ENCODE measurements at regions not wholly inside any gene's neighbourhood (a gene's known extent, or its start where the extent isn't known, plus 50 kb on each side); places are given as distances from the start of the nearest gene placed in this dataset.
"Not testable (repeated sequence)": the region's sequence is repeated elsewhere in the genome, so short reads cannot be mapped to it uniquely, and the experiment has no call there.

DNA sequence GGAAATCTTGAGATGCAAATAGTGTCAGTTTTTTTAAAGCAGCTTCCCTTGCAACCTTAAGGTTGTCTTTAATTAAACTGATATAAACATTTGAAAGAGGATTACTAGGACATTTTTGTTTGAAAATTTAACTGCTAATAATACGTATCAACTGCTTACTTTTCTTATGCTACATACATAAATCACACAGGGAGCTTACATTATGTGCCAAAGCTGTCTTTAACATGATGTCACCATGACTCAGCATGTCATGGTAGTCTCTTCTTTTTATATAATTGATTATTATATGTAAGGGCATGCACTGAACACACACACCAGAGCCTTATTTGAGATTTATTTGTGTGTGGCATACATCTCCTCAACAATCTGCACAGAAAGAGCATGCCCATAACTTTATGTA lies 63.0 kb upstream of the PTHLH start:
- no peak overlapping the region for H3K9ac ChIP-seq (ENCODE audit: low read length)
- no peaks in the 10 kb centered on the region for H3K9me3 ChIP-seq (ENCODE audit: low read length)
- no peaks in the 10 kb centered on the region for H4K20me1 ChIP-seq (ENCODE audit: insufficient read depth)
- H3K9me2 ChIP-seq (ENCODE audit: insufficient read depth, low read length): no peaks in the 10 kb centered on the region
- H3K27ac ChIP-seq (ENCODE audit: low read length): no peak overlapping the region
- H3K79me2 ChIP-seq (replicated peaks; ENCODE audit: insufficient read depth, low read length): no peaks in the 10 kb centered on the region
- no peaks in the 10 kb centered on the region for H3K27me3 ChIP-seq (ENCODE audit: insufficient read depth, low read depth, low read length)
- TF ChIP-seq, protein P1, sequence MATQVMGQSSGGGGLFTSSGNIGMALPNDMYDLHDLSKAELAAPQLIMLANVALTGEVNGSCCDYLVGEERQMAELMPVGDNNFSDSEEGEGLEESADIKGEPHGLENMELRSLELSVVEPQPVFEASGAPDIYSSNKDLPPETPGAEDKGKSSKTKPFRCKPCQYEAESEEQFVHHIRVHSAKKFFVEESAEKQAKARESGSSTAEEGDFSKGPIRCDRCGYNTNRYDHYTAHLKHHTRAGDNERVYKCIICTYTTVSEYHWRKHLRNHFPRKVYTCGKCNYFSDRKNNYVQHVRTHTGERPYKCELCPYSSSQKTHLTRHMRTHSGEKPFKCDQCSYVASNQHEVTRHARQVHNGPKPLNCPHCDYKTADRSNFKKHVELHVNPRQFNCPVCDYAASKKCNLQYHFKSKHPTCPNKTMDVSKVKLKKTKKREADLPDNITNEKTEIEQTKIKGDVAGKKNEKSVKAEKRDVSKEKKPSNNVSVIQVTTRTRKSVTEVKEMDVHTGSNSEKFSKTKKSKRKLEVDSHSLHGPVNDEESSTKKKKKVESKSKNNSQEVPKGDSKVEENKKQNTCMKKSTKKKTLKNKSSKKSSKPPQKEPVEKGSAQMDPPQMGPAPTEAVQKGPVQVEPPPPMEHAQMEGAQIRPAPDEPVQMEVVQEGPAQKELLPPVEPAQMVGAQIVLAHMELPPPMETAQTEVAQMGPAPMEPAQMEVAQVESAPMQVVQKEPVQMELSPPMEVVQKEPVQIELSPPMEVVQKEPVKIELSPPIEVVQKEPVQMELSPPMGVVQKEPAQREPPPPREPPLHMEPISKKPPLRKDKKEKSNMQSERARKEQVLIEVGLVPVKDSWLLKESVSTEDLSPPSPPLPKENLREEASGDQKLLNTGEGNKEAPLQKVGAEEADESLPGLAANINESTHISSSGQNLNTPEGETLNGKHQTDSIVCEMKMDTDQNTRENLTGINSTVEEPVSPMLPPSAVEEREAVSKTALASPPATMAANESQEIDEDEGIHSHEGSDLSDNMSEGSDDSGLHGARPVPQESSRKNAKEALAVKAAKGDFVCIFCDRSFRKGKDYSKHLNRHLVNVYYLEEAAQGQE (IDR thresholded peaks at IDR 0.05; ENCODE audit: borderline replicate concordance): no peak
- no peak for TF ChIP-seq MXI1 (conservative IDR thresholded peaks at IDR 0.05; ENCODE audit: poor library complexity, severe bottlenecking)
- TF ChIP-seq RAD21 (conservative IDR thresholded peaks at IDR 0.05): no peak
- no peak for TF ChIP-seq TAF1 (IDR thresholded peaks at IDR 0.05; ENCODE audit: low read depth)
- H3K4me3 ChIP-seq (ENCODE audit: low read length): no peak overlapping the region
- no peak overlapping the region for H2AFZ ChIP-seq (ENCODE audit: low read depth, low read length)
- H3F3A ChIP-seq (ENCODE audit: insufficient read depth, low read length, poor library complexity, severe bottlenecking): no peaks in the 10 kb centered on the region
- H3K4me2 ChIP-seq (ENCODE audit: low read length): no peak overlapping the region
- H3K36me3 ChIP-seq (ENCODE audit: insufficient read depth, low read length): no peaks in the 10 kb centered on the region

DNA sequence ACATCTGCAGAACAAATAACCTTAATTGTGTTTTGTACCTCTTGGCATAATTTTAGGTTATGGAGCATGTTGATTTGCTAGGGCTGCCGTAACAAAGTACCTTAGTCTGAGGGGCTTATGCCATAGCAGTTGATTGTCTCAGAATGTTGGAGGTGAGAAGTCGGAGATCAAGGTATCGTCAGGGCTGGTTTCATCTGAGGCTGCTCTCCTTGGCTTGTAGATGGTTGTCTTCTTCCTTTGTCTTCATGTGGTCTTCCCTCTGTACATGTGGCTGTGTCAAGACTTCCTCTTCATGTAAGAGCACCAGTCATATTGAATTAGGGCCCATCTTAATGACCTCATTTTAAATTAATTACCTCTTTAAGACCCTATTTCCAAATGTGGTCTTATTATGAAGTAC lies 64.4 kb upstream of the PTHLH start:
- H3F3A ChIP-seq (ENCODE audit: insufficient read depth, low read length, poor library complexity, severe bottlenecking): no peaks in the 10 kb centered on the region
- H3K79me2 ChIP-seq (replicated peaks; ENCODE audit: insufficient read depth, low read length): no peaks in the 10 kb centered on the region
- no peak overlapping the region for H3K4me3 ChIP-seq (ENCODE audit: low read length)
- no peaks in the 10 kb centered on the region for H3K27me3 ChIP-seq (ENCODE audit: insufficient read depth, low read depth, low read length)
- H3K4me2 ChIP-seq (ENCODE audit: low read length): no peak overlapping the region
- no peak overlapping the region for H3K27ac ChIP-seq (ENCODE audit: low read length)
- no peaks in the 10 kb centered on the region for H3K36me3 ChIP-seq (ENCODE audit: insufficient read depth, low read length)
- no peak overlapping the region for H3K9ac ChIP-seq (ENCODE audit: low read length)
- no peak overlapping the region for H2AFZ ChIP-seq (ENCODE audit: low read depth, low read length)
- no peaks in the 10 kb centered on the region for H3K9me2 ChIP-seq (ENCODE audit: insufficient read depth, low read length)
- H4K20me1 ChIP-seq (ENCODE audit: insufficient read depth): no peaks in the 10 kb centered on the region
- no peaks in the 10 kb centered on the region for H3K9me3 ChIP-seq (ENCODE audit: low read length)
- TF ChIP-seq SMC3 (conservative IDR thresholded peaks at IDR 0.05; ENCODE audit: poor library complexity) (no peak), TAF1 (IDR thresholded peaks at IDR 0.05; ENCODE audit: low read depth) (no peak)

DNA sequence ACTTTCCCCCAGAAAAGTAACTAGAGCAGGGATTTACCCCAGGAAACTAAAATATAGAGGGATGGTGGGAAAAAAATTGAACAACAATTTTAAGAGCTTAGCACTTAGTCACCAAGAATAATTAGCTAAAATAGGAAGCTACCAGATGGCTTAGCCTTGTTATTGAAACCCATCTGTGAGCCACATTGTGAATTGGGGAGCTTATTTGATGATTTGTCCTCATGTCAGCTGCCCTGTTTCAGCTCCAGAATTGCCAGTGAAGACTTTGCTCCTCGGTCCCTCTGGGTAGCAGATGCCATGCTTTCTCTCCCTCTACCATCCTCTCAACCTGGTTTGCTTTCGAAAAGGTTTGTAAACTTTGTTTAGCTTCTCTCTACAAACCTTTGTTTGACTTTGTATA lies 67.7 kb upstream of the PTHLH start:
- H4K20me1 ChIP-seq (ENCODE audit: insufficient read depth): no peaks in the 10 kb centered on the region
- no peak overlapping the region for H3K4me2 ChIP-seq (ENCODE audit: low read length)
- H3K9me2 ChIP-seq (ENCODE audit: insufficient read depth, low read length): no peaks in the 10 kb centered on the region
- no peaks in the 10 kb centered on the region for H3K9me3 ChIP-seq (ENCODE audit: low read length)
- TF ChIP-seq, protein P1 (IDR thresholded peaks at IDR 0.05; ENCODE audit: borderline replicate concordance): no peak
- no peak for TF ChIP-seq EZH2 (IDR thresholded peaks at IDR 0.05; ENCODE audit: borderline replicate concordance, insufficient read depth, low read length, poor library complexity, severe bottlenecking)
- TF ChIP-seq, protein P2, sequence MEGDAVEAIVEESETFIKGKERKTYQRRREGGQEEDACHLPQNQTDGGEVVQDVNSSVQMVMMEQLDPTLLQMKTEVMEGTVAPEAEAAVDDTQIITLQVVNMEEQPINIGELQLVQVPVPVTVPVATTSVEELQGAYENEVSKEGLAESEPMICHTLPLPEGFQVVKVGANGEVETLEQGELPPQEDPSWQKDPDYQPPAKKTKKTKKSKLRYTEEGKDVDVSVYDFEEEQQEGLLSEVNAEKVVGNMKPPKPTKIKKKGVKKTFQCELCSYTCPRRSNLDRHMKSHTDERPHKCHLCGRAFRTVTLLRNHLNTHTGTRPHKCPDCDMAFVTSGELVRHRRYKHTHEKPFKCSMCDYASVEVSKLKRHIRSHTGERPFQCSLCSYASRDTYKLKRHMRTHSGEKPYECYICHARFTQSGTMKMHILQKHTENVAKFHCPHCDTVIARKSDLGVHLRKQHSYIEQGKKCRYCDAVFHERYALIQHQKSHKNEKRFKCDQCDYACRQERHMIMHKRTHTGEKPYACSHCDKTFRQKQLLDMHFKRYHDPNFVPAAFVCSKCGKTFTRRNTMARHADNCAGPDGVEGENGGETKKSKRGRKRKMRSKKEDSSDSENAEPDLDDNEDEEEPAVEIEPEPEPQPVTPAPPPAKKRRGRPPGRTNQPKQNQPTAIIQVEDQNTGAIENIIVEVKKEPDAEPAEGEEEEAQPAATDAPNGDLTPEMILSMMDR (IDR thresholded peaks at IDR 0.05; ENCODE audit: poor library complexity, severe bottlenecking): no peak
- TF ChIP-seq TAF1 (IDR thresholded peaks at IDR 0.05; ENCODE audit: low read depth): no peak
- TF ChIP-seq SMC3 (conservative IDR thresholded peaks at IDR 0.05; ENCODE audit: poor library complexity): no peak
- no peak for TF ChIP-seq MXI1 (conservative IDR thresholded peaks at IDR 0.05; ENCODE audit: poor library complexity, severe bottlenecking)
- TF ChIP-seq POLR2AphosphoS5 (IDR thresholded peaks at IDR 0.05): no peak
- TF ChIP-seq RAD21 (conservative IDR thresholded peaks at IDR 0.05): no peak
- TF ChIP-seq EP300 (conservative IDR thresholded peaks at IDR 0.05; ENCODE audit: poor library complexity, severe bottlenecking): no peak
- no peaks in the 10 kb centered on the region for H3K79me2 ChIP-seq (replicated peaks; ENCODE audit: insufficient read depth, low read length)
- H3K9ac ChIP-seq (ENCODE audit: low read length): no peak overlapping the region
- H3K27ac ChIP-seq (ENCODE audit: low read length): no peak overlapping the region
- no peaks in the 10 kb centered on the region for H3K36me3 ChIP-seq (ENCODE audit: insufficient read depth, low read length)
- H3K27me3 ChIP-seq (ENCODE audit: insufficient read depth, low read depth, low read length): no peaks in the 10 kb centered on the region
- H3F3A ChIP-seq (ENCODE audit: insufficient read depth, low read length, poor library complexity, severe bottlenecking): no peaks in the 10 kb centered on the region
- H3K4me3 ChIP-seq (ENCODE audit: low read length): no peak overlapping the region
- no peak overlapping the region for H2AFZ ChIP-seq (ENCODE audit: low read depth, low read length)

DNA sequence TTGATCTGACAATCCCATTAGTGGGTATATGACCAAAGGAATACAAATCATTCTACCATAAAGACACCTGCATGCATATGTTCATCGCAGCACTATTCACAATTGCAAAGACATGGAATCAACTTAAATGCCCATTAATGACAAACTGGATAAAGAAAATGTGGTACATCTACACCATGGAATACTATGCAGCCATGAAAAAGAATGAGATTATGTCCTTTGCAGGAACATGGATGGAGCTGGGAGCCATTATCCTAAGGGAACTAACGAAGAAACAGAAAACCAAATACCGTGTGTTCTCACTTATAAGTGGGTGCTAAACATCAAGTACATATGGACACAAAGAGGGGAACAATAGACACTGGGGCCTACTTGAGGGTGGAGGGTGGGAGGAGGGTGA lies 74.1 kb upstream of the PTHLH start:
- H3K79me2 ChIP-seq (replicated peaks; ENCODE audit: insufficient read depth, low read length); H3K36me3 ChIP-seq (ENCODE audit: insufficient read depth, low read length); H3K9me2 ChIP-seq (ENCODE audit: insufficient read depth, low read length); H3K4me2 ChIP-seq (ENCODE audit: low read length); H4K20me1 ChIP-seq (ENCODE audit: insufficient read depth); H3K27me3 ChIP-seq (ENCODE audit: insufficient read depth, low read depth, low read length); H3K9me3 ChIP-seq (ENCODE audit: low read length); H2AFZ ChIP-seq (ENCODE audit: low read depth, low read length); H3F3A ChIP-seq (ENCODE audit: insufficient read depth, low read length, poor library complexity, severe bottlenecking); H3K9ac ChIP-seq (ENCODE audit: low read length); H3K4me3 ChIP-seq (ENCODE audit: low read length); H3K27ac ChIP-seq (ENCODE audit: low read length): not testable (repeated sequence)

Measured in neural cell (in vitro differentiated cells).